ENCODE measurements at regions not wholly inside any gene's neighbourhood (a gene's known extent, or its start where the extent isn't known, plus 50 kb on each side); places are given as distances from the start of the nearest gene placed in this dataset.
"Not testable (repeated sequence)": the region's sequence is repeated elsewhere in the genome, so short reads cannot be mapped to it uniquely, and the experiment has no call there.

DNA sequence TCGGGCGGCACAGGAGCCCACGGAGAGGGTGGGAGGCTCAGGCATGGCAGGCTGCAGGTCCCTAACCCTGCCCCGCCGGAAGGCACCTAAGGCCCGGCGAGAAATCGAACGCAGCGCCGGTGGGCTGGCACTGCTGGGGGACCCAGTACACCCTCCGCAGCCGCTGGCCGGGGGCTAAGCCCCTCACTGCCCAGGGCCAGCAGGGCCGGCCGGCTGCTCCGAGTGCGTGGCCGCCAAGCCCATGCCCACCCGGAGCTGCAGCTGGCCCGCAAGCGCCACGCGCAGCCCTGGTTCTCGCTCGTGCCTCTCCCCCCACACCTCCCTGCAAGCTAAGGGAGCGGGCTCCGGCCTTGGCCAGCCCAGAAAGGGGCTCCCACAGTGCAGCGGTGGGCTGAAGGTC, 332.7 kb downstream of the HGF start:
- TF ChIP-seq, protein P1, sequence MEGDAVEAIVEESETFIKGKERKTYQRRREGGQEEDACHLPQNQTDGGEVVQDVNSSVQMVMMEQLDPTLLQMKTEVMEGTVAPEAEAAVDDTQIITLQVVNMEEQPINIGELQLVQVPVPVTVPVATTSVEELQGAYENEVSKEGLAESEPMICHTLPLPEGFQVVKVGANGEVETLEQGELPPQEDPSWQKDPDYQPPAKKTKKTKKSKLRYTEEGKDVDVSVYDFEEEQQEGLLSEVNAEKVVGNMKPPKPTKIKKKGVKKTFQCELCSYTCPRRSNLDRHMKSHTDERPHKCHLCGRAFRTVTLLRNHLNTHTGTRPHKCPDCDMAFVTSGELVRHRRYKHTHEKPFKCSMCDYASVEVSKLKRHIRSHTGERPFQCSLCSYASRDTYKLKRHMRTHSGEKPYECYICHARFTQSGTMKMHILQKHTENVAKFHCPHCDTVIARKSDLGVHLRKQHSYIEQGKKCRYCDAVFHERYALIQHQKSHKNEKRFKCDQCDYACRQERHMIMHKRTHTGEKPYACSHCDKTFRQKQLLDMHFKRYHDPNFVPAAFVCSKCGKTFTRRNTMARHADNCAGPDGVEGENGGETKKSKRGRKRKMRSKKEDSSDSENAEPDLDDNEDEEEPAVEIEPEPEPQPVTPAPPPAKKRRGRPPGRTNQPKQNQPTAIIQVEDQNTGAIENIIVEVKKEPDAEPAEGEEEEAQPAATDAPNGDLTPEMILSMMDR (IDR thresholded peaks at IDR 0.05): not testable (repeated sequence)
- TF ChIP-seq POLR2A (IDR thresholded peaks at IDR 0.05); POLR2AphosphoS5 (IDR thresholded peaks at IDR 0.05; ENCODE audit: insufficient read depth in 1 of 2, low read depth in 1 of 2): not testable (repeated sequence)
